ENCODE measurements at regions not wholly inside any gene's neighbourhood (a gene's known extent, or its start where the extent isn't known, plus 50 kb on each side); places are given as distances from the start of the nearest gene placed in this dataset.

- TF ChIP-seq POLR2AphosphoS5 (IDR thresholded peaks at IDR 0.05) (no peak), CTCF (IDR thresholded peaks at IDR 0.05) (no peak), POLR2A (IDR thresholded peaks at IDR 0.05) (no peak)
Observed at GRCh38 chr20:22890594-22891300, 144.4 kb upstream of the SSTR4 start.

Data from prostate gland (tissue), 2 donors.